ENCODE measurements at regions not wholly inside any gene's neighbourhood (a gene's known extent, or its start where the extent isn't known, plus 50 kb on each side); places are given as distances from the start of the nearest gene placed in this dataset.

- Histone ChIP-seq H3K27ac (no peak overlapping the region), H3K4me3 (no peak overlapping the region), H3K36me3 (no peaks in the 10 kb centered on the region), H3K9me3 (no peaks in the 10 kb centered on the region), H3K4me1 (no peaks in the 10 kb centered on the region), H3K27me3 (no peaks in the 10 kb centered on the region)
- TF ChIP-seq POLR2AphosphoS5 (IDR thresholded peaks at IDR 0.05) = no peak
- no peak for TF ChIP-seq POLR2A (IDR thresholded peaks at IDR 0.05)
- no peak for TF ChIP-seq EP300 (IDR thresholded peaks at IDR 0.05)
- TF ChIP-seq CTCF (IDR thresholded peaks at IDR 0.05) = no peak
- 72 to 88% methylated on average over 3 to 4 of the region's 4 CpGs for WGBS, 2 donors (ENCODE audit: low coverage in 1 of 2)
- ATAC-seq = no peak
These were observed 368.3 kb upstream of the TMPRSS15 start for GRCh38 chr21:18771845-18772380.

GRCh38 chr21:18772404-18772803 is 368.8 kb upstream of the TMPRSS15 start:
- Histone ChIP-seq H3K27me3 (no peaks in the 10 kb centered on the region), H3K9me3 (no peaks in the 10 kb centered on the region), H3K4me3 (no peak overlapping the region), H3K27ac (no peak overlapping the region), H3K4me1 (no peaks in the 10 kb centered on the region), H3K36me3 (no peaks in the 10 kb centered on the region)
- no peak for TF ChIP-seq POLR2AphosphoS5 (IDR thresholded peaks at IDR 0.05)
- no peak for TF ChIP-seq EP300 (IDR thresholded peaks at IDR 0.05)
- TF ChIP-seq CTCF (IDR thresholded peaks at IDR 0.05) = no peak
- no peak for TF ChIP-seq POLR2A (IDR thresholded peaks at IDR 0.05)
- WGBS, 2 donors (ENCODE audit: low coverage in 1 of 2) = 57 to 62% methylated on average over 2 of the region's 2 CpGs
- no peak for ATAC-seq

- ATAC-seq = no peak
- H3K4me1 ChIP-seq = no peaks in the 10 kb centered on the region
- H3K27ac ChIP-seq = no peak overlapping the region
- no peak overlapping the region for H3K4me3 ChIP-seq
- H3K9me3 ChIP-seq = no peaks in the 10 kb centered on the region
- H3K36me3 ChIP-seq = no peaks in the 10 kb centered on the region
- no peaks in the 10 kb centered on the region for H3K27me3 ChIP-seq
- 49 to 63% methylated on average over 2 of the region's 2 CpGs for WGBS, 2 donors (ENCODE audit: low coverage in 1 of 2)
- no peak for TF ChIP-seq POLR2AphosphoS5 (IDR thresholded peaks at IDR 0.05)
These were observed 369.3 kb upstream of the TMPRSS15 start for GRCh38 chr21:18772897-18773296.

- Histone ChIP-seq H3K9me3 (no peaks in the 10 kb centered on the region), H3K4me1 (no peaks in the 10 kb centered on the region), H3K27me3 (no peaks in the 10 kb centered on the region), H3K36me3 (no peaks in the 10 kb centered on the region), H3K27ac (no peak overlapping the region), H3K4me3 (no peak overlapping the region)
- WGBS, 2 donors (ENCODE audit: low coverage in 1 of 2) = 38 to 78% methylated on average over 1 to 4 of the region's 4 CpGs
- TF ChIP-seq CTCF (IDR thresholded peaks at IDR 0.05) (no peak), POLR2AphosphoS5 (IDR thresholded peaks at IDR 0.05) (no peak), EP300 (IDR thresholded peaks at IDR 0.05) (no peak), POLR2A (IDR thresholded peaks at IDR 0.05) (no peak)
- ATAC-seq = no peak
These were observed 373.4 kb upstream of the TMPRSS15 start for GRCh38 chr21:18776936-18777335.

DNA sequence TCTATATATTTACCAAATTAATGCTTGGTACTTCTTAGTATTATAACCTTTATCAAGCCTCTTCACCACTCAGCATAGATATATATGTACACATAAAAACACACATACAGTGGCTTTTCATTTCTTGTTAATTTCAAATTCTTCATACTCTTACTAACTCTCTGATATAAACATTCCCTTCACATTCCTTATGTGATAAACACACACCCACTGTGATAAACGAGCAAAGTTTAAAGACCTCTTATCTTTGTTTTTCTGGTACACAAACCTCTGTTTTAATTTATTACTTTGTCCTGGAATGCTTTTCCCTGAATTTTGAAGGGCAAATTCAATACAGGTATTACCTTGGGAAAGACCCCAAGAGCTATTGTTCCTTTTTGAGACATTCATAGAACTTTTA is 379.1 kb upstream of the TMPRSS15 start:
- 10% methylated on average over 1 of the region's 1 CpG; no CpG with 5 or more reads in 1 of the 2 donors for WGBS, 2 donors (ENCODE audit: low coverage in 1 of 2)
- no peak overlapping the region for H3K27ac ChIP-seq
- H3K9me3 ChIP-seq = no peaks in the 10 kb centered on the region
- H3K36me3 ChIP-seq = no peaks in the 10 kb centered on the region
- TF ChIP-seq EP300 (IDR thresholded peaks at IDR 0.05) = no peak
- no peak for TF ChIP-seq POLR2A (IDR thresholded peaks at IDR 0.05)
- TF ChIP-seq CTCF (IDR thresholded peaks at IDR 0.05) = no peak
- no peak for TF ChIP-seq POLR2AphosphoS5 (IDR thresholded peaks at IDR 0.05)
- H3K4me3 ChIP-seq = no peak overlapping the region
- H3K27me3 ChIP-seq = no peaks in the 10 kb centered on the region
- no peaks in the 10 kb centered on the region for H3K4me1 ChIP-seq
- ATAC-seq = no peak

All from gastroesophageal sphincter (tissue), 4 donors.